Breast epithelium (tissue), 3 donors: ENCODE measurements at regions not wholly inside any gene's neighbourhood (a gene's known extent, or its start where the extent isn't known, plus 50 kb on each side); places are given as distances from the start of the nearest gene placed in this dataset.

Experiments used
- POLR2A ChIP-seq: fragments of 450-650 bp; IDR thresholded peaks from one replicate; pipeline ENCODE4 v1.6.1; 2016; ENCODE audit warnings: antibody characterized with exemption, mild to moderate bottlenecking, moderate library complexity
- TF ChIP-seq, protein P1 (sequence below), 3 donors: fragments of 450-650 bp; IDR thresholded peaks; one replicate each; pipeline ENCODE4 v1.5.1; 2016 to 2017; ENCODE audit warnings: antibody characterized with exemption in 3 of 3, mild to moderate bottlenecking in 3 of 3, moderate library complexity in 3 of 3

DNA sequence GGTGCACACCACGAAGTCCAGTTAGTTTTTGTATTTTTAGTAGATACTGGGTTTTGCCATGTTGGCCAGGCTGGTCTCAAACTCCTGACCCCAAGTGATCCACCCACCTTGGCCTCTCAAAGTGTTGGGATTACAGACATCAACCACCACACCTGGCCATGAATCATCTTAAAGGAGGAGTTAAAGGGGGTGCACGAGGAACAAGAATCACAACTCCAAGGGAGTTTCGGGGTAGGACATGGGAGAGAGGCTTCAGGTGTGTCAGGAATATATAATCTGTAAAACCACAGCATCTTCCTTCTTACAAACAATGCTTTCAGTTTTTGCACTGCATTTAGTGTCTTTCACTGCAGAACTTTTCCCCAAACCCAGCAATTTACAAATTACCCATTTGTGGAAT is 137.4 kb upstream of the SGK1 start:
- TF ChIP-seq POLR2A, result no peak
- TF ChIP-seq, protein P1, sequence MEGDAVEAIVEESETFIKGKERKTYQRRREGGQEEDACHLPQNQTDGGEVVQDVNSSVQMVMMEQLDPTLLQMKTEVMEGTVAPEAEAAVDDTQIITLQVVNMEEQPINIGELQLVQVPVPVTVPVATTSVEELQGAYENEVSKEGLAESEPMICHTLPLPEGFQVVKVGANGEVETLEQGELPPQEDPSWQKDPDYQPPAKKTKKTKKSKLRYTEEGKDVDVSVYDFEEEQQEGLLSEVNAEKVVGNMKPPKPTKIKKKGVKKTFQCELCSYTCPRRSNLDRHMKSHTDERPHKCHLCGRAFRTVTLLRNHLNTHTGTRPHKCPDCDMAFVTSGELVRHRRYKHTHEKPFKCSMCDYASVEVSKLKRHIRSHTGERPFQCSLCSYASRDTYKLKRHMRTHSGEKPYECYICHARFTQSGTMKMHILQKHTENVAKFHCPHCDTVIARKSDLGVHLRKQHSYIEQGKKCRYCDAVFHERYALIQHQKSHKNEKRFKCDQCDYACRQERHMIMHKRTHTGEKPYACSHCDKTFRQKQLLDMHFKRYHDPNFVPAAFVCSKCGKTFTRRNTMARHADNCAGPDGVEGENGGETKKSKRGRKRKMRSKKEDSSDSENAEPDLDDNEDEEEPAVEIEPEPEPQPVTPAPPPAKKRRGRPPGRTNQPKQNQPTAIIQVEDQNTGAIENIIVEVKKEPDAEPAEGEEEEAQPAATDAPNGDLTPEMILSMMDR (IDR thresholded peaks at IDR 0.05), result no peak
